ENCODE measurements at regions not wholly inside any gene's neighbourhood (a gene's known extent, or its start where the extent isn't known, plus 50 kb on each side); places are given as distances from the start of the nearest gene placed in this dataset.

GRCh38 chr17:6233856-6234255, 163.7 kb downstream of the WSCD1 start:
- TF ChIP-seq EP300 (IDR thresholded peaks at IDR 0.05; ENCODE audit: borderline replicate concordance) (no peak), USF1 (IDR thresholded peaks at IDR 0.05) (no peak), TCF12 (IDR thresholded peaks at IDR 0.05; ENCODE audit: low read depth) (no peak), MAX (IDR thresholded peaks at IDR 0.05) (no peak), TAF1 (IDR thresholded peaks at IDR 0.05; ENCODE audit: low read depth) (no peak), YY1 (IDR thresholded peaks at IDR 0.05; ENCODE audit: low read depth) (no peak), CREB1 (IDR thresholded peaks at IDR 0.05; ENCODE audit: low read depth) (no peak), ZBTB7A (IDR thresholded peaks at IDR 0.05; ENCODE audit: low read depth) (no peak), RAD21 (IDR thresholded peaks at IDR 0.05; ENCODE audit: low read depth) (no peak), FOXM1 (IDR thresholded peaks at IDR 0.05; ENCODE audit: borderline replicate concordance, low read depth) (no peak), CEBPB (IDR thresholded peaks at IDR 0.05) (no peak), NFIC (IDR thresholded peaks at IDR 0.05) (no peak), EGR1 (IDR thresholded peaks at IDR 0.05) (no peak), REST (IDR thresholded peaks at IDR 0.05; ENCODE audit: low read depth) (no peak), TEAD4 (IDR thresholded peaks at IDR 0.05) (no peak)

- TF ChIP-seq FOXM1 (IDR thresholded peaks at IDR 0.05; ENCODE audit: borderline replicate concordance, low read depth): no peak
- no peak for TF ChIP-seq MAX (IDR thresholded peaks at IDR 0.05)
- TF ChIP-seq YY1 (IDR thresholded peaks at IDR 0.05; ENCODE audit: low read depth): no peak
- TF ChIP-seq EP300 (IDR thresholded peaks at IDR 0.05; ENCODE audit: borderline replicate concordance): no peak
Observed at GRCh38 chr17:6233339-6233738, 163.2 kb downstream of the WSCD1 start.

- TF ChIP-seq ZBTB7A (IDR thresholded peaks at IDR 0.05; ENCODE audit: low read depth): no peak
- TF ChIP-seq EGR1 (IDR thresholded peaks at IDR 0.05): no peak
- no peak for TF ChIP-seq EP300 (IDR thresholded peaks at IDR 0.05; ENCODE audit: borderline replicate concordance)
- TF ChIP-seq FOXM1 (IDR thresholded peaks at IDR 0.05; ENCODE audit: borderline replicate concordance, low read depth): no peak
- no peak for TF ChIP-seq MAX (IDR thresholded peaks at IDR 0.05)
- TF ChIP-seq CEBPB (IDR thresholded peaks at IDR 0.05): no peak
- TF ChIP-seq TAF1 (IDR thresholded peaks at IDR 0.05; ENCODE audit: low read depth): no peak
- no peak for TF ChIP-seq RAD21 (IDR thresholded peaks at IDR 0.05; ENCODE audit: low read depth)
- TF ChIP-seq NFIC (IDR thresholded peaks at IDR 0.05): no peak
- no peak for TF ChIP-seq TCF12 (IDR thresholded peaks at IDR 0.05; ENCODE audit: low read depth)
- no peak for TF ChIP-seq REST (IDR thresholded peaks at IDR 0.05; ENCODE audit: low read depth)
- TF ChIP-seq YY1 (IDR thresholded peaks at IDR 0.05; ENCODE audit: low read depth): no peak
Observed at GRCh38 chr17:6232732-6233101, 162.5 kb downstream of the WSCD1 start.

GRCh38 chr17:6231886-6232731, 161.9 kb downstream of the WSCD1 start:
- no peak for TF ChIP-seq MAX (IDR thresholded peaks at IDR 0.05)
- no peak for TF ChIP-seq TCF12 (IDR thresholded peaks at IDR 0.05; ENCODE audit: low read depth)
- TF ChIP-seq EGR1 (IDR thresholded peaks at IDR 0.05): no peak
- no peak for TF ChIP-seq REST (IDR thresholded peaks at IDR 0.05; ENCODE audit: low read depth)
- no peak for TF ChIP-seq YY1 (IDR thresholded peaks at IDR 0.05; ENCODE audit: low read depth)
